Ishikawa (cell line): ENCODE measurements at regions not wholly inside any gene's neighbourhood (a gene's known extent, or its start where the extent isn't known, plus 50 kb on each side); places are given as distances from the start of the nearest gene placed in this dataset.

ENCODE experiments used
- CEBPB ChIP-seq: IDR thresholded peaks from 2 replicates; pipeline ENCODE4 v1.6.1; 2012
- CREB1 ChIP-seq: IDR thresholded peaks from 2 replicates; pipeline ENCODE4 v1.6.1; 2012; ENCODE audit warnings: low read depth
- EGR1 ChIP-seq: IDR thresholded peaks from 2 replicates; pipeline ENCODE4 v1.6.1; 2012
- EP300 ChIP-seq: IDR thresholded peaks from 2 replicates; pipeline ENCODE4 v1.6.1; 2012; ENCODE audit warnings: borderline replicate concordance
- FOXM1 ChIP-seq: IDR thresholded peaks from 2 replicates; pipeline ENCODE4 v1.6.1; 2012; ENCODE audit warnings: low read depth, borderline replicate concordance
- MAX ChIP-seq: IDR thresholded peaks from 2 replicates; pipeline ENCODE4 v1.6.1; 2012
- RAD21 ChIP-seq: IDR thresholded peaks from 2 replicates; pipeline ENCODE4 v1.6.1; 2012; ENCODE audit warnings: low read depth
- REST ChIP-seq: IDR thresholded peaks from 2 replicates; pipeline ENCODE4 v1.6.1; 2012; ENCODE audit warnings: low read depth, mild to moderate bottlenecking
- TAF1 ChIP-seq: IDR thresholded peaks from 2 replicates; pipeline ENCODE4 v1.6.1; 2012; ENCODE audit warnings: low read depth, mild to moderate bottlenecking
- TCF12 ChIP-seq: IDR thresholded peaks from 2 replicates; pipeline ENCODE4 v1.6.1; 2012; ENCODE audit warnings: low read depth
- TEAD4 ChIP-seq: IDR thresholded peaks from 2 replicates; pipeline ENCODE4 v1.6.1; 2012
- USF1 ChIP-seq: IDR thresholded peaks from 2 replicates; pipeline ENCODE4 v1.6.1; 2012
- YY1 ChIP-seq: IDR thresholded peaks from 2 replicates; pipeline ENCODE4 v1.6.1; 2012; ENCODE audit warnings: low read depth

- TF ChIP-seq EP300 (no peak), TAF1 (no peak), TEAD4 (no peak), USF1 (no peak), CEBPB (no peak), REST (no peak), CREB1 (no peak), EGR1 (no peak), MAX (no peak), FOXM1 (no peak), YY1 (no peak), TCF12 (no peak), RAD21 (no peak)
Measured at GRCh38 chr14:94680862-94681288, 68.7 kb downstream of the SERPINA3 start.
